ENCODE measurements at regions not wholly inside any gene's neighbourhood (a gene's known extent, or its start where the extent isn't known, plus 50 kb on each side); places are given as distances from the start of the nearest gene placed in this dataset.

- H3K14ac ChIP-seq (ENCODE audit: insufficient read length) = no peak overlapping the region
- no peaks in the 10 kb centered on the region for H3K79me1 ChIP-seq (ENCODE audit: low read depth, low read length)
- 0 out of 4 replicates have a peak, but pooled peaks cover 0 to 2% of the 10 kb centered on the region in 2 experiments for H3K9me3 ChIP-seq (ENCODE audit: insufficient read depth in 2 of 2, low read depth in 1 of 2, low read length in 1 of 2)
- H3K23me2 ChIP-seq (ENCODE audit: low read depth, low read length) = no peaks in the 10 kb centered on the region
- no peak overlapping the region for H3K9ac ChIP-seq (replicated peaks in 1 of 4; ENCODE audit: extremely low read depth in 1 of 4, low read depth in 3 of 4, low read length in 3 of 4)
- no peak overlapping the region for H3K18ac ChIP-seq (ENCODE audit: extremely low read depth, low read length)
- H3K4ac ChIP-seq (replicated peaks; ENCODE audit: insufficient read length, low read depth, low read length) = no peak overlapping the region
- H3K36me3 ChIP-seq (ENCODE audit: control insufficient read depth in 2 of 4, insufficient read depth in 4 of 4, low read length in 3 of 4) = no peaks in the 10 kb centered on the region
- no peak overlapping the region for H2BK5ac ChIP-seq (ENCODE audit: low read depth, low read length)
- H3K27ac ChIP-seq (ENCODE audit: low read depth, low read length) = no peak overlapping the region
- H3K4me3 ChIP-seq (ENCODE audit: extremely low read depth in 1 of 4, insufficient read depth in 2 of 4, low read depth in 3 of 4, low read length in 4 of 4) = no peak overlapping the region
- H3K4me1 ChIP-seq (replicated peaks in 1 of 4; ENCODE audit: control insufficient read depth in 3 of 4, insufficient read depth in 4 of 4, low read length in 3 of 4) = no peaks in the 10 kb centered on the region
- POLR2A ChIA-PET (ENCODE audit: partially characterized antibody) = no interaction called here
- no peak overlapping the region for H2BK120ac ChIP-seq (replicated peaks; ENCODE audit: low read depth, low read length)
- no peak overlapping the region for H2AFZ ChIP-seq (ENCODE audit: low read length)
- 81% methylated on average over 1 of the region's 1 CpG; no CpG with 5 or more reads in 1 of the 2 experiments for WGBS, 2 experiments (ENCODE audit: extremely low coverage in 1 of 2, insufficient coverage in 1 of 2, insufficient read length in 1 of 2, insufficient replicate concordance in 2 of 2, low coverage in 1 of 2, low lambda C conversion rate in 2 of 2, missing lambda C conversion rate in 1 of 2)
- H4K8ac ChIP-seq (ENCODE audit: extremely low read depth, insufficient read depth, low read length) = no peak overlapping the region
- H3K4me2 ChIP-seq (ENCODE audit: insufficient read depth in 1 of 2, low read depth in 2 of 2, low read length in 2 of 2) = no peak overlapping the region
- H3K79me2 ChIP-seq (ENCODE audit: control insufficient read depth in 1 of 2, insufficient read depth in 2 of 2, low read length in 2 of 2) = no peaks in the 10 kb centered on the region
- no peak for DNase-seq (ENCODE audit: low read depth in 1 of 2, low spot score in 2 of 2)
- no peaks in the 10 kb centered on the region for H3K27me3 ChIP-seq (replicated peaks in 1 of 4; ENCODE audit: control insufficient read depth in 3 of 4, extremely low read depth in 1 of 4, insufficient read depth in 3 of 4, low read length in 3 of 4)
- no peaks in the 10 kb centered on the region for H4K20me1 ChIP-seq (replicated peaks in 1 of 2; ENCODE audit: control insufficient read depth in 1 of 2, insufficient read depth in 2 of 2, low read length in 2 of 2)
- no peak overlapping the region for H3K56ac ChIP-seq (replicated peaks; ENCODE audit: insufficient read length, low read depth, low read length)
- CTCF ChIA-PET (ENCODE audit: partially characterized antibody) = interaction anchor here (1.4 kb wide), 1 partner anchor 263 kb away, joined by 4 read pairs; no protein-coding TSS in a partner anchor
- no peak overlapping the region for H2BK15ac ChIP-seq (ENCODE audit: low read length)
- TF ChIP-seq NANOG (IDR thresholded peaks at IDR 0.05; ENCODE audit: insufficient read depth, low read depth, low read length, poor library complexity, severe bottlenecking) (no peak), BCL11A (IDR thresholded peaks at IDR 0.05; ENCODE audit: low read depth in 2 of 2, low read length in 2 of 2) (no peak), CREB1 (IDR thresholded peaks at IDR 0.05) (no peak), KDM5A (IDR thresholded peaks at IDR 0.05; ENCODE audit: low read length) (no peak), E2F6 (IDR thresholded peaks at IDR 0.05) (no peak), TCF12 (IDR thresholded peaks at IDR 0.05; ENCODE audit: low read depth, low read length) (no peak), HDAC2 (IDR thresholded peaks at IDR 0.05; ENCODE audit: borderline replicate concordance in 1 of 2, low read depth in 2 of 2, low read length in 2 of 2) (no peak), HDAC6 (IDR thresholded peaks at IDR 0.05; ENCODE audit: low read depth, low read length) (no peak), CEBPB (IDR thresholded peaks at IDR 0.05; ENCODE audit: low read depth, low read length) (no peak), RXRA (IDR thresholded peaks at IDR 0.05; ENCODE audit: insufficient read depth, low read depth, low read length) (no peak), ZNF274 (IDR thresholded peaks at IDR 0.05; ENCODE audit: borderline replicate concordance, extremely low read depth, low read length) (no peak)
- H2BK20ac ChIP-seq (ENCODE audit: low read length) = no peak overlapping the region
- no peak for FAIRE-seq
- H3K23ac ChIP-seq (ENCODE audit: insufficient read length) = no peak overlapping the region
- H4K91ac ChIP-seq (replicated peaks; ENCODE audit: insufficient read length, low read length) = no peak overlapping the region
- H4K5ac ChIP-seq (ENCODE audit: insufficient read length, low read depth, low read length) = no peak overlapping the region
- no peak overlapping the region for H2AK5ac ChIP-seq (ENCODE audit: low read depth, low read length)
- H2BK12ac ChIP-seq (ENCODE audit: low read depth, low read length) = no peak overlapping the region
Measured at GRCh38 chr4:38582445-38582844, 81.6 kb upstream of the KLF3 start.
